ENCODE measurements at regions not wholly inside any gene's neighbourhood (a gene's known extent, or its start where the extent isn't known, plus 50 kb on each side); places are given as distances from the start of the nearest gene placed in this dataset.
A peak's percentile ranks its signal among the peaks of the same experiment; 100 is the strongest.
"Not testable (repeated sequence)": the region's sequence is repeated elsewhere in the genome, so short reads cannot be mapped to it uniquely, and the experiment has no call there.

DNA sequence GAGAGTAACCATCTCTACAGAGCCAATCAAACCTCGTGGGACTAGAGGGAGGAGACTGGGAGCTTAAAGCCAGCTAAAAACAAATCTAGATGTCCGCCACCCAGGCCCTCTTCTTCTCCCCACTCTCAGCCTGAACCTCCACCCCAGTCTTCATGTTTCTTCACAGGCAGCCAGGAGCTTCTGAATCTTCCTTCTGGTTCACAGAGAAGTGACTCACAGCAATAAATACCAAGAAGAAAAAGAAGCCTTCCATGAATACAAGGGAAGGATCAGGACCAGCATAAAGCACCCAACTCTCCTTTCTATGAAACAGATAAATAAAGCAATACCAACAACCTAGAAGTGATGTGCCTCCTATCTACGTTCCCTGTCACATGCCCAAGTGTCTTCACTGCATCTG lies 103.3 kb upstream of the SLIT3 start:
- POLR2A ChIA-PET, result no interaction called here
- H3K9me3 Mint-ChIP-seq, result peaks cover 0 to 9% (median 0%) of the 10 kb centered on the region in 9 donors
- H3K36me3 Mint-ChIP-seq, result no peaks in the 10 kb centered on the region
- no peak overlapping the region for H3K27ac Mint-ChIP-seq
- ATAC-seq (no peak), DNase-seq (no peak)
- H3K4me1 Mint-ChIP-seq, result no peaks in the 10 kb centered on the region
- H3K4me3 Mint-ChIP-seq, result no peak overlapping the region
- H3K27me3 Mint-ChIP-seq, result peaks cover 0 to 30% (median 3%) of the 10 kb centered on the region in 5 donors

GRCh38 chr5:169398515-169398914 lies 97.6 kb upstream of the SLIT3 start:
- H3K4me3 Mint-ChIP-seq, result no peak overlapping the region
- ATAC-seq (no peak), DNase-seq (no peak)
- peaks cover 3 to 32% (median 12%) of the 10 kb centered on the region in 5 donors for H3K27me3 Mint-ChIP-seq
- peaks cover 0 to 5% (median 0%) of the 10 kb centered on the region in 3 donors for H3K36me3 Mint-ChIP-seq
- H3K9me3 Mint-ChIP-seq, result peaks cover 1 to 27% (median 7%) of the 10 kb centered on the region in 9 donors
- POLR2A ChIA-PET, result no interaction called here
- H3K4me1 Mint-ChIP-seq, result no peaks in the 10 kb centered on the region
- H3K27ac Mint-ChIP-seq, result no peak overlapping the region

DNA sequence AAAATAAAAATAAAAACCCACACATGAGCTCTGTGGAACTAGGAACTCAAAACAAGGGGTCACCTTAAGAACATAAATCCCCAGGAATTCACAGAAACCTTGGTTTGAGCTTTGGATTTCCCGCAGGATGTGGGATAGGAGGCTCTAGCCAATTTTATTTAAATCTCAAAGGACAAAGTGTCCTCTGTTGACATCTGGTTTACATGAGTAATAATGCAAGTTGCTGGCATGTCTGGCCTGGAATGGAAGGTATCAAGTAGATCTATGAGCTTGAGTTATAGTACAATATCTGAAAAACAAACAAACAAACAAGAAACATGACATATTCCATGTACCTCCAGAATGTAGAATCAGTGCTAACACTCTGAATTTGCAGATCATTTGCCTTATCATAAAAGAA lies 94.2 kb upstream of the SLIT3 start:
- ATAC-seq (no peak), DNase-seq (no peak)
- peaks cover 1 to 27% (median 7%) of the 10 kb centered on the region in 9 donors for H3K9me3 Mint-ChIP-seq
- H3K4me1 Mint-ChIP-seq, result no peaks in the 10 kb centered on the region
- peaks cover 6 to 39% (median 16%) of the 10 kb centered on the region in 5 donors for H3K27me3 Mint-ChIP-seq
- no peak overlapping the region for H3K27ac Mint-ChIP-seq
- H3K4me3 Mint-ChIP-seq, result no peak overlapping the region
- POLR2A ChIA-PET, result no interaction called here
- H3K36me3 Mint-ChIP-seq, result peaks cover 0 to 5% (median 0%) of the 10 kb centered on the region in 3 donors

- peaks cover 0 to 5% (median 0%) of the 10 kb centered on the region in 3 donors for H3K36me3 Mint-ChIP-seq
- H3K9me3 Mint-ChIP-seq, result peaks cover 0 to 27% (median 4%) of the 10 kb centered on the region in 9 donors
- H3K4me3 Mint-ChIP-seq, result no peak overlapping the region
- H3K4me1 Mint-ChIP-seq, result no peaks in the 10 kb centered on the region
- no peak overlapping the region for H3K27ac Mint-ChIP-seq
- H3K27me3 Mint-ChIP-seq, result peaks cover 6 to 31% (median 14%) of the 10 kb centered on the region in 5 donors
- POLR2A ChIA-PET, result no interaction called here
- no peak for ATAC-seq
- no peak for DNase-seq
These were observed 93.4 kb upstream of the SLIT3 start for GRCh38 chr5:169394371-169394770.

DNA sequence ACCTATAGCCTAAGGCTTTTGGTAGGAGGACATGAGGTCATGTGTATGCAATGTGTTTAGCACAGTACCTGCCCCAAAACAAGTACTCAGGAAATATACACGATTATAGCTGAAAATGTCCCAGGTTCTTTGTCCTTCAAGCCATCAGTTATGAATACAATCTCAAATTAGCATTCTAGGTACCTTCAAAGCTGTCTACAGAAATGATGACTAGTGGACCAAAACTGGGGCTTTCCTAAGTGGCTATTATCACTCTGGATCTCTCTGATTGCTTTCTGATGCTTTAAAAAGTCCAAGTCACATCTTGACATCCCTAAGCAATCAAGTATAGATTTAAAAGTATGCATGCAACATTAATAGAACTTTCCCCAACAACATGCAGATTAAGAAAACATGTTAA lies 93.0 kb upstream of the SLIT3 start:
- peaks cover 0 to 5% (median 0%) of the 10 kb centered on the region in 3 donors for H3K36me3 Mint-ChIP-seq
- POLR2A ChIA-PET, result no interaction called here
- H3K27me3 Mint-ChIP-seq, result peaks cover 6 to 26% (median 14%) of the 10 kb centered on the region in 5 donors
- DNase-seq (no peak), ATAC-seq (no peak)
- no peak overlapping the region for H3K4me3 Mint-ChIP-seq
- H3K9me3 Mint-ChIP-seq, result peaks cover 0 to 26% (median 4%) of the 10 kb centered on the region in 9 donors
- H3K27ac Mint-ChIP-seq, result no peak overlapping the region
- no peaks in the 10 kb centered on the region for H3K4me1 Mint-ChIP-seq

DNA sequence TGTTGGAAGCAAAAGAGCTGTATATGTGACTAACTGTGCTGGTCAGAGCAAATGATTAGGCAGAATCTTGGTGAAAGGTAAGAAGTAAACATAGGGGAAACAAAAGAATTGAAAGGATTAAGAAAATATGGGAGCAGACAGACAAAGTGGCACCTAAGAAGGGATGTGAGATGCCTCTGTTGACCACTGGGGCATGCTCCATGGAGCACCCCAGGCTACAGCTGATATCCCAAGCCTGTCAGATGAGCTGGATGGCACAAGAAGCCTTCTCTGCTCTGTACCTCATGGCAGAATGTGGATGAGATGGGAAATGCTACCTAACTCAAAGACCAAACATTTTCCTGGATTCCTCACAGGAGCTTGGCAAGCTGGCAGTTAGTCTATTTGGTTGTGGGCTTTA lies 89.3 kb upstream of the SLIT3 start:
- POLR2A ChIA-PET, result no interaction called here
- H3K4me3 Mint-ChIP-seq, result no peak overlapping the region
- peaks cover 0 to 3% (median 0%) of the 10 kb centered on the region in 9 donors for H3K9me3 Mint-ChIP-seq
- no peak for ATAC-seq
- no peak for DNase-seq
- peaks cover 3 to 19% (median 7%) of the 10 kb centered on the region in 5 donors for H3K27me3 Mint-ChIP-seq
- no peaks in the 10 kb centered on the region for H3K36me3 Mint-ChIP-seq
- H3K4me1 Mint-ChIP-seq, result no peaks in the 10 kb centered on the region
- H3K27ac Mint-ChIP-seq, result peak overlapping the region in 1 of 10 donors; percentile 7

- H3K27me3 Mint-ChIP-seq, result peaks cover 3 to 13% (median 4%) of the 10 kb centered on the region in 5 donors
- H3K4me3 Mint-ChIP-seq, result no peak overlapping the region
- H3K27ac Mint-ChIP-seq, result no peak overlapping the region
- DNase-seq, result no peak
- no peak for ATAC-seq
- peaks cover 0 to 2% (median 0%) of the 10 kb centered on the region in 9 donors for H3K9me3 Mint-ChIP-seq
- no peaks in the 10 kb centered on the region for H3K4me1 Mint-ChIP-seq
- H3K36me3 Mint-ChIP-seq, result no peaks in the 10 kb centered on the region
- POLR2A ChIA-PET, result no interaction called here
These were observed 88.4 kb upstream of the SLIT3 start for GRCh38 chr5:169389318-169389717.

DNA sequence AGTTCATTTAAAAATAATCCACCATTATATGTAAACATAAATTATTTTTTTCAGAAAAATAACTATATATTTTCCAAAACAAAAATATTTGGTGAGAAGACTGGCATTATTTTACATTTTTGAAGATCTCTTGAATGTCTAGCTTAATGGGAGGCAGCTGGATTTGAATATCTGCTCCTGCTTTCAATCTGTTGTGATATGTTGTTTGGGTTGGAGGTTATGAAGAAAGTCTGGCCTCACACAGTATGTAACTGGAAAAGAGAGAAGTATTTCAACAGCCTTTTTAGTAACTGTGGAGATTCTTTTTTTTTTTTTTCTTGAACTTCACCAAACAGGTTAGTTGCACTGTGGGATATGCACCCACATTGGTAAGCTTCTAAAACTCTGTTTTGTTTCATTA lies 84.7 kb upstream of the SLIT3 start:
- ATAC-seq, result no peak
- H3K4me1 Mint-ChIP-seq, result no peaks in the 10 kb centered on the region
- H3K27me3 Mint-ChIP-seq, result peaks cover 0 to 9% (median 0%) of the 10 kb centered on the region in 5 donors
- POLR2A ChIA-PET, result no interaction called here
- DNase-seq, result no peak
- no peaks in the 10 kb centered on the region for H3K36me3 Mint-ChIP-seq
- peaks cover 0 to 9% (median 3%) of the 10 kb centered on the region in 9 donors for H3K9me3 Mint-ChIP-seq
- no peak overlapping the region for H3K27ac Mint-ChIP-seq
- H3K4me3 Mint-ChIP-seq, result no peak overlapping the region

GRCh38 chr5:169384661-169385060 lies 83.7 kb upstream of the SLIT3 start:
- H3K27me3 Mint-ChIP-seq, result peaks cover 0 to 9% (median 0%) of the 10 kb centered on the region in 5 donors
- DNase-seq (no peak), ATAC-seq (no peak)
- no peaks in the 10 kb centered on the region for H3K4me1 Mint-ChIP-seq
- H3K9me3 Mint-ChIP-seq, result peaks cover 1 to 16% (median 3%) of the 10 kb centered on the region in 9 donors
- H3K36me3 Mint-ChIP-seq, result no peaks in the 10 kb centered on the region
- H3K4me3 Mint-ChIP-seq, result no peak overlapping the region
- no peak overlapping the region for H3K27ac Mint-ChIP-seq
- POLR2A ChIA-PET, result no interaction called here

GRCh38 chr5:169374761-169375160 lies 73.8 kb upstream of the SLIT3 start:
- Mint-ChIP-seq H3K9me3 (peaks cover 6 to 35% (median 12%) of the 10 kb centered on the region in 9 donors), H3K4me3 (no peak overlapping the region), H3K27ac (no peak overlapping the region), H3K36me3 (peaks cover 0 to 5% (median 0%) of the 10 kb centered on the region in 3 donors), H3K4me1 (no peaks in the 10 kb centered on the region), H3K27me3 (peaks cover 0 to 14% (median 0%) of the 10 kb centered on the region in 5 donors)
- ATAC-seq (no peak), DNase-seq (no peak)
- POLR2A ChIA-PET, result no interaction called here

GRCh38 chr5:169374111-169374510 lies 73.2 kb upstream of the SLIT3 start:
- DNase-seq (no peak), ATAC-seq (no peak)
- H3K27ac Mint-ChIP-seq, result no peak overlapping the region
- POLR2A ChIA-PET, result no interaction called here
- peaks cover 0 to 14% (median 0%) of the 10 kb centered on the region in 5 donors for H3K27me3 Mint-ChIP-seq
- no peaks in the 10 kb centered on the region for H3K4me1 Mint-ChIP-seq
- peaks cover 0 to 5% (median 0%) of the 10 kb centered on the region in 3 donors for H3K36me3 Mint-ChIP-seq
- peaks cover 4 to 33% (median 10%) of the 10 kb centered on the region in 9 donors for H3K9me3 Mint-ChIP-seq
- no peak overlapping the region for H3K4me3 Mint-ChIP-seq

- POLR2A ChIA-PET, DNase-seq, H3K4me1 Mint-ChIP-seq, H3K4me3 Mint-ChIP-seq, H3K27ac Mint-ChIP-seq, H3K36me3 Mint-ChIP-seq, ATAC-seq: not testable (repeated sequence)
- Mint-ChIP-seq H3K9me3 (peaks cover 0 to 26% (median 8%) of the 10 kb centered on the region in 9 donors), H3K27me3 (peaks cover 0 to 17% (median 10%) of the 10 kb centered on the region in 5 donors)
These were observed 70.9 kb upstream of the SLIT3 start for GRCh38 chr5:169371801-169372200.

GRCh38 chr5:169369130-169369529 lies 68.2 kb upstream of the SLIT3 start:
- peaks cover 7 to 22% (median 15%) of the 10 kb centered on the region in 5 donors for H3K27me3 Mint-ChIP-seq
- no peak for DNase-seq
- peaks cover 0 to 26% (median 6%) of the 10 kb centered on the region in 9 donors for H3K9me3 Mint-ChIP-seq
- H3K4me3 Mint-ChIP-seq, result no peak overlapping the region
- no peak for ATAC-seq
- POLR2A ChIA-PET, result no interaction called here
- H3K4me1 Mint-ChIP-seq, result no peaks in the 10 kb centered on the region
- H3K27ac Mint-ChIP-seq, result no peak overlapping the region
- no peaks in the 10 kb centered on the region for H3K36me3 Mint-ChIP-seq

- no peak for DNase-seq
- no peak for ATAC-seq
- H3K4me1 Mint-ChIP-seq, result no peaks in the 10 kb centered on the region
- H3K36me3 Mint-ChIP-seq, result no peaks in the 10 kb centered on the region
- no peak overlapping the region for H3K27ac Mint-ChIP-seq
- POLR2A ChIA-PET, result no interaction called here
- H3K27me3 Mint-ChIP-seq, result peaks cover 7 to 22% (median 11%) of the 10 kb centered on the region in 5 donors
- H3K9me3 Mint-ChIP-seq, result peaks cover 0 to 26% (median 6%) of the 10 kb centered on the region in 9 donors
- H3K4me3 Mint-ChIP-seq, result no peak overlapping the region
These were observed 66.9 kb upstream of the SLIT3 start for GRCh38 chr5:169367861-169368260.

All from naive thymus-derived CD8-positive, alpha-beta T cell (primary cell).